AG10803 (cell line): ENCODE measurements at regions not wholly inside any gene's neighbourhood (a gene's known extent, or its start where the extent isn't known, plus 50 kb on each side); places are given as distances from the start of the nearest gene placed in this dataset.

ENCODE experiments used
- DNase-seq: peaks from one replicate; pipeline ENCODE4 v3.0.0; 2010; ENCODE audit warnings: low read depth
- H3K4me3 ChIP-seq: 2 replicates; pipeline ENCODE4 v1.5.1; 2011; ENCODE audit warnings: mild to moderate bottlenecking, low read length, control low read depth
- TF ChIP-seq, protein P1 (sequence below): conservative IDR thresholded peaks from 2 replicates; pipeline ENCODE4 v1.5.1; 2011; ENCODE audit warnings: mild to moderate bottlenecking, low read length, control low read depth, inconsistent platforms

DNA sequence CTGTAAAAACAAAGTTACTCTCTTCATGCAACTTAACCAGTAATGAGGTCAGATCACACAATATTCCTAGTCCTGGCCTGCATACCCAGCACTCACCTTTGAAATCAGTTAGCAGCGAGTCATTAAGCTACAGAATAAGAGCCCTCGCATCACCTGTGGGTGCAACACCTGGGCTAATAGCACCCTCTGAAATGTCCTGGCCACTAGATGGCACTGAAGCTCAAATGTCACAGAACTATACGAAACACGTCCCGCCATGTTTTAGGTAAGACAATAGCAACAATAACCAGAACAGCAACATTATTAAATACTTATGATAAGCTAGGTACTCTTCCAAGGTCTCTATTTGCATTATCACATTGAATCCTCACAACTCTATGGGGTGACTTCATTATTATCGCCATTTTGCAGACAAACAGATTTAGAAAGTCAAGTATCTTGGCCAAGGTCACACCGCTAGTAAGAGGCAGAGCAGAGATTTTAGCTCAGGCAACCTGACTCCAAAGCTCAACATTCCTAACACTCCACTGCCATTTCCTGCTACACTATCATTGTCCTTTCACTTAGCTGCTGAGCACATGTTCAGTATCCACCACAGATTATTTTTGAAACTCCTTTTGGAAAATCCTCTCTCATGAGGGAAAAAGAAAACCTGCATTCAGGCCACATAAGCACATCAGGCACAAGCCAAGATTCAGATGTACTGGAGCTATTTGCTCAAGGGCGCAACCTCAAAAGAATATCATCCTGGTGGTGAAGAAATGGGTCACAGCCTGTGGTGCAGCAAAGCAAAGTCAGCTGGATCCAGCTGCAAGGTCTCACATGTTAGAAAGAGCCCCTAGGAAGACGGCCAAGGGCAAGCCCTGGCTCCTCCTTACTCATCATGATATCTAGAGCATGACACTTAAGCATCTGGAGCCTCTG, 59.5 kb upstream of the KDR start:
- TF ChIP-seq, protein P1, sequence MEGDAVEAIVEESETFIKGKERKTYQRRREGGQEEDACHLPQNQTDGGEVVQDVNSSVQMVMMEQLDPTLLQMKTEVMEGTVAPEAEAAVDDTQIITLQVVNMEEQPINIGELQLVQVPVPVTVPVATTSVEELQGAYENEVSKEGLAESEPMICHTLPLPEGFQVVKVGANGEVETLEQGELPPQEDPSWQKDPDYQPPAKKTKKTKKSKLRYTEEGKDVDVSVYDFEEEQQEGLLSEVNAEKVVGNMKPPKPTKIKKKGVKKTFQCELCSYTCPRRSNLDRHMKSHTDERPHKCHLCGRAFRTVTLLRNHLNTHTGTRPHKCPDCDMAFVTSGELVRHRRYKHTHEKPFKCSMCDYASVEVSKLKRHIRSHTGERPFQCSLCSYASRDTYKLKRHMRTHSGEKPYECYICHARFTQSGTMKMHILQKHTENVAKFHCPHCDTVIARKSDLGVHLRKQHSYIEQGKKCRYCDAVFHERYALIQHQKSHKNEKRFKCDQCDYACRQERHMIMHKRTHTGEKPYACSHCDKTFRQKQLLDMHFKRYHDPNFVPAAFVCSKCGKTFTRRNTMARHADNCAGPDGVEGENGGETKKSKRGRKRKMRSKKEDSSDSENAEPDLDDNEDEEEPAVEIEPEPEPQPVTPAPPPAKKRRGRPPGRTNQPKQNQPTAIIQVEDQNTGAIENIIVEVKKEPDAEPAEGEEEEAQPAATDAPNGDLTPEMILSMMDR = peak; percentile 19; the same call in 1 of the 2 replicates
- peak; percentile 73 for DNase-seq
- H3K4me3 ChIP-seq = no peak overlapping the region

- no peak for DNase-seq
Measured at GRCh38 chr4:55186123-55186522, 60.7 kb upstream of the KDR start.

DNA sequence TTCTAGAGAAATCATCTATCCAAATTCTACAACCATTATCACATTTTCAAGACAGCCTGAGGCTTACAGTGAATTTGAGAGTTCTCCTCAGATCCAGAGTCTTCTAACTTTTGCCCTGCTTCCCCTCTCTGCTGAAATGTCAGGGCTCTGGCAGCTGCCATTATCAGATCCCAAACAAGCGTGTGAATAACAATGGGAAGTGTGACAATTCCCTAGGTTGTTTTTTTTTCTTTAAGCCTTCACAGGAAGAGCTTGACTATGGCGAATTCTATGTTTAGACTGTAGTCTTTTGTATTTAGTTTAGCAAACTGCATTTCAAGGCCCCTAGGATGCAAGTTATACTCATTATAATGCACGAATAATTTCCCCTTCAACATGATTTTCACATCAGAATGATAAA, 61.3 kb upstream of the KDR start:
- H3K4me3 ChIP-seq = no peak overlapping the region
- TF ChIP-seq, protein P1 = no peak
- DNase-seq = no peak

More at GRCh38 chr4:55186123-55186522, 60.7 kb upstream of the KDR start:
- TF ChIP-seq, protein P1 = no peak
- H3K4me3 ChIP-seq = no peak overlapping the region

GRCh38 chr4:55214172-55214571, 88.8 kb upstream of the KDR start:
- DNase-seq = no peak
- no peak overlapping the region for H3K4me3 ChIP-seq
- TF ChIP-seq, protein P1 = no peak

- no peak overlapping the region for H3K4me3 ChIP-seq
- no peak for DNase-seq
- TF ChIP-seq, protein P1 = no peak
Measured at GRCh38 chr4:55215087-55215486, 89.7 kb upstream of the KDR start.

GRCh38 chr4:55216863-55217635, 91.7 kb upstream of the KDR start:
- no peak overlapping the region for H3K4me3 ChIP-seq
- DNase-seq = peak; percentile 11
- TF ChIP-seq, protein P1 = no peak
